Panc1 (cell line): ENCODE measurements at regions not wholly inside any gene's neighbourhood (a gene's known extent, or its start where the extent isn't known, plus 50 kb on each side); places are given as distances from the start of the nearest gene placed in this dataset.

Experiments
- ATAC-seq: fragments of 200-7000 bp; cut with Tn5 transposase; 2 replicates; pipeline ENCODE4 v1.9.1; 2020; ENCODE audit warnings: mild to moderate bottlenecking, moderate library complexity
- BruUV-seq: library from RNA; stranded (reverse); fragments of 400-500 nt; replicated peaks from 2 replicates; lab custom pipeline; 2021; lab: Mats Ljungman, UMichigan
- CTCF ChIA-PET: fragments of 300-600 bp; sonication (Branson Sonifier 250); formaldehyde crosslinking; loops from one replicate; lab custom pipeline; 2022; ENCODE audit warnings: antibody characterized with exemption; lab: Charles Lee
- POLR2A ChIA-PET: fragments of 300-600 bp; sonication (Branson Sonifier 250); formaldehyde crosslinking; loops from one replicate; lab custom pipeline; 2022; ENCODE audit warnings: antibody characterized with exemption; lab: Charles Lee
- DNase-seq: peaks from one replicate; pipeline ENCODE4 v3.0.0-alpha.2; 2010; ENCODE audit warnings: low read depth, low spot score
- H3K27ac ChIP-seq: 2 replicates; pipeline ENCODE4 v1.5.1; 2011; ENCODE audit warnings: mild to moderate bottlenecking, low read length, inconsistent platforms
- H3K27me3 ChIP-seq: fragments of 200-500 bp; sonication (Bioruptor generic); 2 replicates; pipeline ENCODE4 v1.6.0; 2014; ENCODE audit warnings: low read length, inconsistent platforms; ENCODE audit not compliant: control insufficient read depth, insufficient read depth
- H3K36me3 ChIP-seq: fragments of 200-500 bp; sonication (Bioruptor generic); 2 replicates; pipeline ENCODE4 v1.5.1; 2014; ENCODE audit warnings: inconsistent platforms, mild to moderate bottlenecking, low read length, moderate library complexity; ENCODE audit not compliant: control insufficient read depth, insufficient read depth
- H3K4me1 ChIP-seq: 2 replicates; pipeline ENCODE4 v1.5.1; 2011; ENCODE audit warnings: inconsistent platforms, mild to moderate bottlenecking, low read length, moderate library complexity; ENCODE audit not compliant: control insufficient read depth, insufficient read depth
- H3K4me3 ChIP-seq, 2 experiments: 2 replicates each; pipeline ENCODE4 v1.5.1; 2011 to 2012; ENCODE audit warnings: low read depth in 2 of 2, low read length in 2 of 2, mild to moderate bottlenecking in 2 of 2, inconsistent platforms in 1 of 2, moderate library complexity in 1 of 2
- H3K9me3 ChIP-seq: fragments of 200-500 bp; sonication (Bioruptor generic); 2 replicates; pipeline ENCODE4 v1.5.1; 2014; ENCODE audit warnings: low read depth, mild to moderate bottlenecking, inconsistent platforms, low read length, moderate library complexity; ENCODE audit not compliant: control insufficient read depth, insufficient read depth
- POLR2AphosphoS5 ChIP-seq: IDR thresholded peaks from 2 replicates; pipeline ENCODE4 v1.6.1; 2012; ENCODE audit warnings: mild to moderate bottlenecking, low read depth, low read length, moderate library complexity
- SIN3A ChIP-seq: IDR thresholded peaks from 2 replicates; pipeline ENCODE4 v1.6.1; 2012; ENCODE audit warnings: low read depth, mild to moderate bottlenecking, low read length, moderate library complexity, borderline replicate concordance; ENCODE audit not compliant: insufficient read depth
- TCF7L2 ChIP-seq: IDR thresholded peaks from 2 replicates; pipeline ENCODE4 v1.6.1; 2011; ENCODE audit warnings: mild to moderate bottlenecking, low read depth, low read length, inconsistent platforms
- in situ Hi-C: cut with HindIII; loops from 2 replicates; pipeline ENCODE4 v1.10.0; 2016; ENCODE audit warnings: low sequenced_read_pairs, low pct_unique_long_range_greater_than_20kb
- intact Hi-C: fragments of 100-400 bp; cut with micrococcal nuclease; formaldehyde crosslinking; loops from one replicate; pipeline ENCODE4 v1.10.0; 2022; ENCODE audit not compliant: unreplicated experiment
- TF ChIP-seq, protein P1 (sequence below), 2 experiments: IDR thresholded peaks; 2 replicates each; pipeline ENCODE4 v1.6.1; 2011 to 2012; ENCODE audit warnings: low read depth in 2 of 2, control low read depth in 1 of 2, low read length in 1 of 2, mild to moderate bottlenecking in 1 of 2, moderate library complexity in 1 of 2; ENCODE audit not compliant: insufficient read depth in 1 of 2
- TF ChIP-seq, protein P2 (sequence below): fragments of 450-650 bp; IDR thresholded peaks from 2 replicates; pipeline ENCODE4 v1.5.1; 2017; ENCODE audit warnings: mild to moderate bottlenecking

DNA sequence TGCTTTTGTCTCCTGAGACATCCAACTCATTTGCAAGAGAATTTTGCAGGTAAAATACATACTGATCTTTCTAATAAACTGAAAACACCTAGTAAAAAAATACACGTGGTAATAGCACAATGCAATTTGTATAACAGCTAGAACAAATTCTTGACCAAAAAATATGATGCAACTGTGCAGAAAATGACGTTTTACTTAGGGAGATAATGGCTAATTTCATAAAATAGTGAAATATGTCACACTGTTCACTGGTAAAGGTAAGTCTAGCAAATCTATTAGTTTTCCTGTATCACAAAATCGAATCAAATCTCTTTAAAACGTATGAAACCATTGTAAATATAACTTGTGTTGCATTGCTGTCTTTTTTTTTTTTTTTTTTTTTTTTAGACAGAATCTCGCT is 130.0 kb downstream of the VPREB1 start:
- ChIA-PET CTCF (no interaction called here), POLR2A (no interaction called here)
- Histone ChIP-seq H3K9me3 (no peaks in the 10 kb centered on the region), H3K36me3 (no peaks in the 10 kb centered on the region), H3K27ac (no peak overlapping the region), H3K4me1 (no peaks in the 10 kb centered on the region), H3K27me3 (no peaks in the 10 kb centered on the region; the same call in none of the 2 replicates), H3K4me3 (no peak overlapping the region)
- TF ChIP-seq POLR2AphosphoS5: no peak
- TF ChIP-seq, protein P1, sequence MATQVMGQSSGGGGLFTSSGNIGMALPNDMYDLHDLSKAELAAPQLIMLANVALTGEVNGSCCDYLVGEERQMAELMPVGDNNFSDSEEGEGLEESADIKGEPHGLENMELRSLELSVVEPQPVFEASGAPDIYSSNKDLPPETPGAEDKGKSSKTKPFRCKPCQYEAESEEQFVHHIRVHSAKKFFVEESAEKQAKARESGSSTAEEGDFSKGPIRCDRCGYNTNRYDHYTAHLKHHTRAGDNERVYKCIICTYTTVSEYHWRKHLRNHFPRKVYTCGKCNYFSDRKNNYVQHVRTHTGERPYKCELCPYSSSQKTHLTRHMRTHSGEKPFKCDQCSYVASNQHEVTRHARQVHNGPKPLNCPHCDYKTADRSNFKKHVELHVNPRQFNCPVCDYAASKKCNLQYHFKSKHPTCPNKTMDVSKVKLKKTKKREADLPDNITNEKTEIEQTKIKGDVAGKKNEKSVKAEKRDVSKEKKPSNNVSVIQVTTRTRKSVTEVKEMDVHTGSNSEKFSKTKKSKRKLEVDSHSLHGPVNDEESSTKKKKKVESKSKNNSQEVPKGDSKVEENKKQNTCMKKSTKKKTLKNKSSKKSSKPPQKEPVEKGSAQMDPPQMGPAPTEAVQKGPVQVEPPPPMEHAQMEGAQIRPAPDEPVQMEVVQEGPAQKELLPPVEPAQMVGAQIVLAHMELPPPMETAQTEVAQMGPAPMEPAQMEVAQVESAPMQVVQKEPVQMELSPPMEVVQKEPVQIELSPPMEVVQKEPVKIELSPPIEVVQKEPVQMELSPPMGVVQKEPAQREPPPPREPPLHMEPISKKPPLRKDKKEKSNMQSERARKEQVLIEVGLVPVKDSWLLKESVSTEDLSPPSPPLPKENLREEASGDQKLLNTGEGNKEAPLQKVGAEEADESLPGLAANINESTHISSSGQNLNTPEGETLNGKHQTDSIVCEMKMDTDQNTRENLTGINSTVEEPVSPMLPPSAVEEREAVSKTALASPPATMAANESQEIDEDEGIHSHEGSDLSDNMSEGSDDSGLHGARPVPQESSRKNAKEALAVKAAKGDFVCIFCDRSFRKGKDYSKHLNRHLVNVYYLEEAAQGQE (IDR thresholded peaks at IDR 0.05; ENCODE audit: insufficient read depth in 1 of 2, low read depth in 2 of 2, low read length in 1 of 2): no peak
- TF ChIP-seq SIN3A: no peak
- TF ChIP-seq, protein P2, sequence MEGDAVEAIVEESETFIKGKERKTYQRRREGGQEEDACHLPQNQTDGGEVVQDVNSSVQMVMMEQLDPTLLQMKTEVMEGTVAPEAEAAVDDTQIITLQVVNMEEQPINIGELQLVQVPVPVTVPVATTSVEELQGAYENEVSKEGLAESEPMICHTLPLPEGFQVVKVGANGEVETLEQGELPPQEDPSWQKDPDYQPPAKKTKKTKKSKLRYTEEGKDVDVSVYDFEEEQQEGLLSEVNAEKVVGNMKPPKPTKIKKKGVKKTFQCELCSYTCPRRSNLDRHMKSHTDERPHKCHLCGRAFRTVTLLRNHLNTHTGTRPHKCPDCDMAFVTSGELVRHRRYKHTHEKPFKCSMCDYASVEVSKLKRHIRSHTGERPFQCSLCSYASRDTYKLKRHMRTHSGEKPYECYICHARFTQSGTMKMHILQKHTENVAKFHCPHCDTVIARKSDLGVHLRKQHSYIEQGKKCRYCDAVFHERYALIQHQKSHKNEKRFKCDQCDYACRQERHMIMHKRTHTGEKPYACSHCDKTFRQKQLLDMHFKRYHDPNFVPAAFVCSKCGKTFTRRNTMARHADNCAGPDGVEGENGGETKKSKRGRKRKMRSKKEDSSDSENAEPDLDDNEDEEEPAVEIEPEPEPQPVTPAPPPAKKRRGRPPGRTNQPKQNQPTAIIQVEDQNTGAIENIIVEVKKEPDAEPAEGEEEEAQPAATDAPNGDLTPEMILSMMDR: no peak
- no peak for TF ChIP-seq TCF7L2
- BruUV-seq: no TSS peak
- ATAC-seq: no peak
- in situ Hi-C loops (no loop called here), intact Hi-C loops (no loop called here)
- no peak for DNase-seq

DNA sequence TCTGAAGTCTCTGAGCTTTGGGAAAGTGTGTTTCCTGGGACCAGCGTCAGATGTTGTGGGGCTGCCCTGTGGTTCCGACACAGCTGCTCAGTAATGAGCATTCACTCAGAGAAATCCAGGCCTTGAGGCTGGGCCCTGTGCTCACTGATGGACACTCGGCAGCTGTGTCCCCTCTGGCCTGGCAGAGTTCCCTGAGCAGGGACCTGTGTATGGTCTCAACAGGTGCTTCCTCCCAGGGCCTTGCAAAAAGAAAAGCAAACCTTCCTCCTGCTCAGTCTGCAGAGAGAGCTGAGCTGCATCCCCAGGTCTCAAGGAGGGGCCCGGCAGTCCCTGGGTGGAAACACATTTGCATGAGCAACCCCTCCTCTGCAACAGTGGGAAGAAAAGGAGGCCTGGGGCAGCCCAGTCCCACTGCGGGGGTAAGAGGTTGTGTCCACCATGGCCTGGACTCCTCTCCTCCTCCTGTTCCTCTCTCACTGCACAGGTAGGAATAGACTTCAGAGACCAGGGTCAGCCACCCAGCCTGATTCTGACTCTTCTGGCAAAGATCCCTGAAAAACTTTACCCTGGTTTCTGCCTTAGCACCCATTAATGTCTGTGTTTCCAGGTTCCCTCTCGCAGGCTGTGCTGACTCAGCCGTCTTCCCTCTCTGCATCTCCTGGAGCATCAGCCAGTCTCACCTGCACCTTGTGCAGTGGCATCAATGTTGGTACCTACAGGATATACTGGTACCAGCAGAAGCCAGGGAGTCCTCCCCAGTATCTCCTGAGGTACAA is 131.2 kb downstream of the VPREB1 start:
- CTCF ChIA-PET: no interaction called here
- intact Hi-C loops: no loop called here
- no peak for ATAC-seq

More for the DNA sequence above, 131.2 kb downstream of the VPREB1 start:
- BruUV-seq: no TSS peak
- DNase-seq: no peak
- Histone ChIP-seq H3K9me3 (no peaks in the 10 kb centered on the region), H3K4me3 (no peak overlapping the region), H3K27ac (no peak overlapping the region), H3K27me3 (no peaks in the 10 kb centered on the region; the same call in none of the 2 replicates), H3K4me1 (no peaks in the 10 kb centered on the region), H3K36me3 (no peaks in the 10 kb centered on the region)
- POLR2A ChIA-PET: no interaction called here
- TF ChIP-seq, protein P2: no peak
- TF ChIP-seq, protein P1 (IDR thresholded peaks at IDR 0.05; ENCODE audit: insufficient read depth in 1 of 2, low read depth in 2 of 2, low read length in 1 of 2): no peak
- TF ChIP-seq SIN3A: no peak
- TF ChIP-seq POLR2AphosphoS5: no peak
- no peak for TF ChIP-seq TCF7L2
- in situ Hi-C loops: no loop called here
